Lower leg skin (tissue), 3 donors: ENCODE measurements at regions not wholly inside any gene's neighbourhood (a gene's known extent, or its start where the extent isn't known, plus 50 kb on each side); places are given as distances from the start of the nearest gene placed in this dataset.

Source experiments
- POLR2A ChIP-seq, 2 donors: fragments of 450-650 bp; IDR thresholded peaks; one replicate each; pipeline ENCODE4 v1.6.1; 2016 to 2017; ENCODE audit warnings: antibody characterized with exemption in 2 of 2, mild to moderate bottlenecking in 1 of 2, moderate library complexity in 1 of 2
- TF ChIP-seq, protein P1 (sequence below), 3 donors: fragments of 450-650 bp; IDR thresholded peaks; one replicate each; pipeline ENCODE4 v1.5.1; 2016; ENCODE audit warnings: antibody characterized with exemption in 3 of 3, mild to moderate bottlenecking in 3 of 3, moderate library complexity in 2 of 3

DNA sequence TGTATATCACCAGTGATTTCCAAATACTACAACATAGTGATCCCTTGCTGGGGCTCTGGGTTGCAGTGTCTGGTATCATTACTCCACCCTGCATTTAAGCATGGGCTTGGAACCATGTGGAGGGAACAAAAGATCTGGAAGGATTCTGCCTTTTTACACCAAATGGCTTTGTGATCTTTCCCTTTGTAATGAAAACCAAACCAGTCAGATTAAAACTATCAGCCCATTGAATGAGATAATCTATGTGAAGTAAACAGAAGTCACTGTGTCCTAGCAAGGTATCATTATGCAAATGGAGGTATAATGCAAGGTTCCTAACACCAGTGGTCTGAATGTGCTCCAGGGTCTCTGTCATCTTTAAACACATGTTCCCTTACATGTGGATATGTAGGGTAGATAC is 474.7 kb upstream of the TNP1 start:
- TF ChIP-seq, protein P1, sequence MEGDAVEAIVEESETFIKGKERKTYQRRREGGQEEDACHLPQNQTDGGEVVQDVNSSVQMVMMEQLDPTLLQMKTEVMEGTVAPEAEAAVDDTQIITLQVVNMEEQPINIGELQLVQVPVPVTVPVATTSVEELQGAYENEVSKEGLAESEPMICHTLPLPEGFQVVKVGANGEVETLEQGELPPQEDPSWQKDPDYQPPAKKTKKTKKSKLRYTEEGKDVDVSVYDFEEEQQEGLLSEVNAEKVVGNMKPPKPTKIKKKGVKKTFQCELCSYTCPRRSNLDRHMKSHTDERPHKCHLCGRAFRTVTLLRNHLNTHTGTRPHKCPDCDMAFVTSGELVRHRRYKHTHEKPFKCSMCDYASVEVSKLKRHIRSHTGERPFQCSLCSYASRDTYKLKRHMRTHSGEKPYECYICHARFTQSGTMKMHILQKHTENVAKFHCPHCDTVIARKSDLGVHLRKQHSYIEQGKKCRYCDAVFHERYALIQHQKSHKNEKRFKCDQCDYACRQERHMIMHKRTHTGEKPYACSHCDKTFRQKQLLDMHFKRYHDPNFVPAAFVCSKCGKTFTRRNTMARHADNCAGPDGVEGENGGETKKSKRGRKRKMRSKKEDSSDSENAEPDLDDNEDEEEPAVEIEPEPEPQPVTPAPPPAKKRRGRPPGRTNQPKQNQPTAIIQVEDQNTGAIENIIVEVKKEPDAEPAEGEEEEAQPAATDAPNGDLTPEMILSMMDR (IDR thresholded peaks at IDR 0.05), result no peak
- TF ChIP-seq POLR2A (IDR thresholded peaks at IDR 0.05), result no peak
